Ishikawa (cell line): ENCODE measurements at regions not wholly inside any gene's neighbourhood (a gene's known extent, or its start where the extent isn't known, plus 50 kb on each side); places are given as distances from the start of the nearest gene placed in this dataset.

ENCODE experiments used
- CEBPB ChIP-seq: IDR thresholded peaks from 2 replicates; pipeline ENCODE4 v1.6.1; 2012
- CREB1 ChIP-seq: IDR thresholded peaks from 2 replicates; pipeline ENCODE4 v1.6.1; 2012; ENCODE audit warnings: low read depth
- EGR1 ChIP-seq: IDR thresholded peaks from 2 replicates; pipeline ENCODE4 v1.6.1; 2012
- EP300 ChIP-seq: IDR thresholded peaks from 2 replicates; pipeline ENCODE4 v1.6.1; 2012; ENCODE audit warnings: borderline replicate concordance
- FOXM1 ChIP-seq: IDR thresholded peaks from 2 replicates; pipeline ENCODE4 v1.6.1; 2012; ENCODE audit warnings: low read depth, borderline replicate concordance
- MAX ChIP-seq: IDR thresholded peaks from 2 replicates; pipeline ENCODE4 v1.6.1; 2012
- NFIC ChIP-seq: IDR thresholded peaks from 2 replicates; pipeline ENCODE4 v1.6.1; 2012
- RAD21 ChIP-seq: IDR thresholded peaks from 2 replicates; pipeline ENCODE4 v1.6.1; 2012; ENCODE audit warnings: low read depth
- TAF1 ChIP-seq: IDR thresholded peaks from 2 replicates; pipeline ENCODE4 v1.6.1; 2012; ENCODE audit warnings: low read depth, mild to moderate bottlenecking
- TCF12 ChIP-seq: IDR thresholded peaks from 2 replicates; pipeline ENCODE4 v1.6.1; 2012; ENCODE audit warnings: low read depth
- TEAD4 ChIP-seq: IDR thresholded peaks from 2 replicates; pipeline ENCODE4 v1.6.1; 2012
- YY1 ChIP-seq: IDR thresholded peaks from 2 replicates; pipeline ENCODE4 v1.6.1; 2012; ENCODE audit warnings: low read depth
- ZBTB7A ChIP-seq: IDR thresholded peaks from 2 replicates; pipeline ENCODE4 v1.6.1; 2012; ENCODE audit warnings: low read depth
- TF ChIP-seq, protein P1 (sequence below): IDR thresholded peaks from 2 replicates; pipeline ENCODE4 v1.6.1; 2012
- TF ChIP-seq, protein P2 (sequence below): IDR thresholded peaks from 2 replicates; pipeline ENCODE4 v1.6.1; 2012; ENCODE audit warnings: low read depth, mild to moderate bottlenecking

- TF ChIP-seq ZBTB7A = no peak
These were observed 83.2 kb upstream of the PPM1J start for GRCh38 chr1:112798292-112798691.

GRCh38 chr1:112797224-112797623 is 82.1 kb upstream of the PPM1J start:
- TF ChIP-seq TCF12 = no peak
- no peak for TF ChIP-seq CEBPB
- TF ChIP-seq MAX = no peak
- no peak for TF ChIP-seq FOXM1
- TF ChIP-seq EGR1 = no peak
- no peak for TF ChIP-seq CREB1
- no peak for TF ChIP-seq YY1
- no peak for TF ChIP-seq TAF1
- no peak for TF ChIP-seq ZBTB7A
- TF ChIP-seq, protein P1, sequence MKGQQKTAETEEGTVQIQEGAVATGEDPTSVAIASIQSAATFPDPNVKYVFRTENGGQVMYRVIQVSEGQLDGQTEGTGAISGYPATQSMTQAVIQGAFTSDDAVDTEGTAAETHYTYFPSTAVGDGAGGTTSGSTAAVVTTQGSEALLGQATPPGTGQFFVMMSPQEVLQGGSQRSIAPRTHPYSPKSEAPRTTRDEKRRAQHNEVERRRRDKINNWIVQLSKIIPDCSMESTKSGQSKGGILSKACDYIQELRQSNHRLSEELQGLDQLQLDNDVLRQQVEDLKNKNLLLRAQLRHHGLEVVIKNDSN = no peak
- TF ChIP-seq NFIC = no peak
- TF ChIP-seq RAD21 = no peak

- no peak for TF ChIP-seq TCF12
- TF ChIP-seq, protein P1 = no peak
- TF ChIP-seq NFIC = no peak
- no peak for TF ChIP-seq YY1
- no peak for TF ChIP-seq TEAD4
- TF ChIP-seq CEBPB = no peak
- no peak for TF ChIP-seq MAX
- TF ChIP-seq FOXM1 = no peak
- no peak for TF ChIP-seq EGR1
- no peak for TF ChIP-seq ZBTB7A
- no peak for TF ChIP-seq TAF1
- TF ChIP-seq CREB1 = no peak
- TF ChIP-seq EP300 = no peak
- TF ChIP-seq RAD21 = no peak
- TF ChIP-seq, protein P2, sequence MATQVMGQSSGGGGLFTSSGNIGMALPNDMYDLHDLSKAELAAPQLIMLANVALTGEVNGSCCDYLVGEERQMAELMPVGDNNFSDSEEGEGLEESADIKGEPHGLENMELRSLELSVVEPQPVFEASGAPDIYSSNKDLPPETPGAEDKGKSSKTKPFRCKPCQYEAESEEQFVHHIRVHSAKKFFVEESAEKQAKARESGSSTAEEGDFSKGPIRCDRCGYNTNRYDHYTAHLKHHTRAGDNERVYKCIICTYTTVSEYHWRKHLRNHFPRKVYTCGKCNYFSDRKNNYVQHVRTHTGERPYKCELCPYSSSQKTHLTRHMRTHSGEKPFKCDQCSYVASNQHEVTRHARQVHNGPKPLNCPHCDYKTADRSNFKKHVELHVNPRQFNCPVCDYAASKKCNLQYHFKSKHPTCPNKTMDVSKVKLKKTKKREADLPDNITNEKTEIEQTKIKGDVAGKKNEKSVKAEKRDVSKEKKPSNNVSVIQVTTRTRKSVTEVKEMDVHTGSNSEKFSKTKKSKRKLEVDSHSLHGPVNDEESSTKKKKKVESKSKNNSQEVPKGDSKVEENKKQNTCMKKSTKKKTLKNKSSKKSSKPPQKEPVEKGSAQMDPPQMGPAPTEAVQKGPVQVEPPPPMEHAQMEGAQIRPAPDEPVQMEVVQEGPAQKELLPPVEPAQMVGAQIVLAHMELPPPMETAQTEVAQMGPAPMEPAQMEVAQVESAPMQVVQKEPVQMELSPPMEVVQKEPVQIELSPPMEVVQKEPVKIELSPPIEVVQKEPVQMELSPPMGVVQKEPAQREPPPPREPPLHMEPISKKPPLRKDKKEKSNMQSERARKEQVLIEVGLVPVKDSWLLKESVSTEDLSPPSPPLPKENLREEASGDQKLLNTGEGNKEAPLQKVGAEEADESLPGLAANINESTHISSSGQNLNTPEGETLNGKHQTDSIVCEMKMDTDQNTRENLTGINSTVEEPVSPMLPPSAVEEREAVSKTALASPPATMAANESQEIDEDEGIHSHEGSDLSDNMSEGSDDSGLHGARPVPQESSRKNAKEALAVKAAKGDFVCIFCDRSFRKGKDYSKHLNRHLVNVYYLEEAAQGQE = no peak
These were observed 79.6 kb upstream of the PPM1J start for GRCh38 chr1:112794654-112795239.

- TF ChIP-seq TAF1 = no peak
- TF ChIP-seq, protein P1 = peak; percentile 41; the same call in 1 of the 2 replicates
These were observed 78.8 kb upstream of the PPM1J start for GRCh38 chr1:112793631-112794565.

DNA sequence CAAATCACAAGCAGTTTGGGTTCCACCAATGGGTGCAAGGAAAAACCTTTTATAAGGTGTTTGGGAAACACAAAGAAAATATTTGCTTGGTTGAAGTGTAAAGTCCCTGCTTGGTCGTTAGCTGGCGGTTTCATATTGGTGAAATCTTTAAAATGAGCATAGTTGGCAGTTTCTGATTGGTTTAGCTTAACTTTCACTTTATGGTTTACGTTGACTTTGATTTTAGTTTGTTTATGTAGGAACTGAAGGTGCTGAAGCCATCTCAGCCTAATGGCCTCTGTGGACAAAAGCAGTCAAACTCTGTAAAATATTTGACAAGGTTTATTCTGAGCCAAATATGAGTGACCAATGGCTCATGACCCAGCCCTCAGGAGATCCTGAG is 76.6 kb upstream of the PPM1J start:
- no peak for TF ChIP-seq ZBTB7A
- TF ChIP-seq YY1 = no peak
- no peak for TF ChIP-seq EP300
- TF ChIP-seq CREB1 = no peak
- TF ChIP-seq TEAD4 = no peak
- TF ChIP-seq, protein P1 = no peak
- TF ChIP-seq FOXM1 = no peak
- no peak for TF ChIP-seq TAF1
- TF ChIP-seq TCF12 = no peak
- TF ChIP-seq, protein P2 = no peak
- no peak for TF ChIP-seq CEBPB
- no peak for TF ChIP-seq MAX
- no peak for TF ChIP-seq RAD21
- TF ChIP-seq EGR1 = no peak
- no peak for TF ChIP-seq NFIC
